ENCODE measurements at regions not wholly inside any gene's neighbourhood (a gene's known extent, or its start where the extent isn't known, plus 50 kb on each side); places are given as distances from the start of the nearest gene placed in this dataset.

DNA sequence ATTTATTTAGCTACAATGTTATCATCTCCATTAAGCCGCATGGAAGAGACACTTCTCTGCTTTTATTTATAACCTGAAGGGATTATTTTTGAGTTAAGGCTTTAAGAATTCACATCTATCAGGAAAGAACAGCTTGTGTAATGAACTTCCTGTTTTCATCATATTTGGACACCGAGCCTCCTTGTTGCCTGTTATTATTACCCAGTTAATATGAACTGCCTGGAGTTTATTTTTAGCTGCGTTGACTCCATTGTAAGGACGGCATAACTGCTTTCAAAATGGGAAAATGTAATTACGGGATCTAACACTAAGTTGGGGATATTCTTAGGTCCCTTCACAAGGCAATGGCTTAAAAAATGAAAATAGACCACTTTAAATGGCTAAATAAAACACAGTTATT lies 89.0 kb upstream of the NR4A3 start:
- no peaks in the 10 kb centered on the region for H3K36me3 Mint-ChIP-seq
- peaks cover 7% of the 10 kb centered on the region for H3K27me3 Mint-ChIP-seq
- H3K27ac Mint-ChIP-seq = no peak overlapping the region
- peaks cover 0 to 3% (median 0%) of the 10 kb centered on the region in 3 donors for H3K9me3 Mint-ChIP-seq
- peaks cover 0 to 4% (median 0%) of the 10 kb centered on the region in 3 donors for H3K4me1 Mint-ChIP-seq
- no peak overlapping the region for H3K4me3 Mint-ChIP-seq

DNA sequence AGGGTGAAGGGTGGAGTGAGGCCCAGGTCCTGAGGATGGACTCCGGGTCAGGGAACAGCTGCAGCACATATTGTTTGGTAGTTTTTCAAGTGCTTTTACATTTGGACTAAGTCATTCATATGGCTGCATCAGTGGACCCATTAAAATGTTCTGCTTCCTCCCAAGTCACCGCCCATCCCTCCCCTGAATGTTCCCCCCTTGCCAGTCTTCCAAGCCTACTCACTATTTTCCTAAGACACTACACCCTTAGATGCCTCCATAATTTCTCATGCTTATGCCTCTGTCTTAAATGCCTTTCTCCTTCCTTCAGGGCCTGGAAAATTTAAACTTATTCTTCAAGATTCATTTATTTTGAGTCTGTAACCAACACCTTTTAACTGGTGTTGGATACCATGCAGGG lies 86.6 kb upstream of the NR4A3 start:
- Mint-ChIP-seq H3K9me3 (peaks cover 0 to 3% (median 0%) of the 10 kb centered on the region in 3 donors), H3K27me3 (peaks cover 7% of the 10 kb centered on the region), H3K27ac (no peak overlapping the region), H3K36me3 (no peaks in the 10 kb centered on the region), H3K4me1 (peaks cover 0 to 4% (median 0%) of the 10 kb centered on the region in 3 donors), H3K4me3 (no peak overlapping the region)

DNA sequence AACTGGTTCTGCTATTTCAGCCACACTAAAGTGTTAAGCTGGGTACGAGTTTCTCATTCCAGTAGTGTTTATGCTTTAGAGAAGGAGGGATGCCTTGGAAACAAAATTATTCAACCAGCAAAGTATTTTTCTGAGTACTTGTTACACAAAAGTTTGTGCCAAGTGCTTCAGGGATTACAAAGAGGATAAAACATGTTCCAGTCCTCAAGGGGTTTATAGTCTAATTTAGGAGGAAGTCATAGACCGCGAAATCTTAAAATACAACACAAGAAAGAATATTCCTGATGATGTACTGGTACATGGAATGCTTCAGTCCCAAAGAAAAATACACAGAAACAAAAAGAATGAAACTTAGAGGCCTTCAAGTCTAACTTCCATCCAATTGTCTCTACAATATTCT lies 85.4 kb upstream of the NR4A3 start:
- Mint-ChIP-seq H3K9me3 (peaks cover 0 to 3% (median 0%) of the 10 kb centered on the region in 3 donors), H3K4me1 (peaks cover 0 to 4% (median 0%) of the 10 kb centered on the region in 3 donors), H3K36me3 (peaks cover 2% of the 10 kb centered on the region), H3K27ac (no peak overlapping the region), H3K4me3 (no peak overlapping the region), H3K27me3 (peaks cover 7% of the 10 kb centered on the region)

DNA sequence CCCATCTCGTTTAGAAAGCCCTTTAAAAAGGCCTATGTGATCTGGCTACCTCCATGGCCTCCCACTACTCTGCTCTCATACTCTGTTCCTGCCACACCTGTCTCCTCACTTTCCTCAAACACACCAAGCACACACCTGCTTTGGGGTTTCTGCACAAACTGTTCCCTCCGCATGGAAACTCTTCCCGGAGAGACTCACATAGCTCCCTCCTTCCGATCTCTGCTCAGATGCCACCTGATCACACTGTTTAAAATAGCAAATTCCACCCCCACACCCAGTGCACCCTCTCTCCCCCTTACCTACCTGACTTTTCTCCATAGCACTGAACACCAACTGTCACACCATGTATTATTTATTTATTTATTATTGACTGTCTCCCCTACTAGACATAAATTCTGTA lies 84.0 kb upstream of the NR4A3 start:
- H3K4me1 Mint-ChIP-seq = peaks cover 0 to 2% (median 0%) of the 10 kb centered on the region in 3 donors
- no peak overlapping the region for H3K4me3 Mint-ChIP-seq
- peaks cover 6% of the 10 kb centered on the region for H3K27me3 Mint-ChIP-seq
- peaks cover 2% of the 10 kb centered on the region for H3K36me3 Mint-ChIP-seq
- H3K9me3 Mint-ChIP-seq = peaks cover 0 to 3% (median 0%) of the 10 kb centered on the region in 3 donors
- H3K27ac Mint-ChIP-seq = no peak overlapping the region

DNA sequence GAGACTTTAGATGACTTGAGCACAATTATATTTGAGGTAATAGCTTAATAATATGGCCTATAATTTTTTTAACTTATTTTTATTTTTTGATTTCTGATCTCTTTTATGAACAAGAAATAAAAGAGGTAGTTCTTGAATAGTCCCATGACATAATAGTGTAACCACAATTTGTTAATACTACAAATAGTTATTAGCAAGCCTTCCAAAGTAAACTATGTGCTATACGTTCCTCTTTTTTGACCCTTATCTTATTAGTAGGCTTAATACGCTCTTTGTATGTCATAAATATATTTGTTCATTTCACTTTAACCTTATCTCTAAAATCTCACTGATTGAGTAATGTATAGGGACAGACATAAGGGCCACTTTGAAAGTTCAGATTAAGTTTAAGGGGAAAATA lies 78.7 kb upstream of the NR4A3 start:
- peaks cover 2% of the 10 kb centered on the region for H3K36me3 Mint-ChIP-seq
- peaks cover 2% of the 10 kb centered on the region for H3K27me3 Mint-ChIP-seq
- H3K27ac Mint-ChIP-seq = no peak overlapping the region
- H3K4me1 Mint-ChIP-seq = peaks cover 0 to 3% (median 0%) of the 10 kb centered on the region in 3 donors
- no peaks in the 10 kb centered on the region for H3K9me3 Mint-ChIP-seq
- no peak overlapping the region for H3K4me3 Mint-ChIP-seq

DNA sequence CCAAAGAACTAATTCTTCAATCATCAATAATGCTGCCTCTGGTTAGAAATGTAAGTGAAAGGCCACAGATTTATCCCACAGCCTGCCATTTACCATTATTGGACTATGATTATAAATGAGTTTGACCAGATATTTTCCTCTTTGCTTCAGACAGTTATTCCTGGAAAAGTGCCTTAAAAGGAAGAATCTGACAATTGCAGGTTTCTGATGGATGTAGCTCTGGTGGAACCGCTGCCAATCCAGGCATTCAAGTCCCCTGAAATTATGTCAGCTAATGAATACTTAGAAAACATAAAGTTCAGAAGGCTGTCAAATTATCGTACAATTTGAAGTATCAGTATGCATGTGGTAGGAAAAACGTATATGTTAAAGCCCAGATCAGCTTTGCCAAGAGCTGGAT lies 78.2 kb upstream of the NR4A3 start:
- H3K27ac Mint-ChIP-seq = no peak overlapping the region
- no peaks in the 10 kb centered on the region for H3K9me3 Mint-ChIP-seq
- H3K4me1 Mint-ChIP-seq = peaks cover 0 to 3% (median 0%) of the 10 kb centered on the region in 3 donors
- H3K36me3 Mint-ChIP-seq = peaks cover 2% of the 10 kb centered on the region
- H3K4me3 Mint-ChIP-seq = no peak overlapping the region
- H3K27me3 Mint-ChIP-seq = peaks cover 2% of the 10 kb centered on the region

DNA sequence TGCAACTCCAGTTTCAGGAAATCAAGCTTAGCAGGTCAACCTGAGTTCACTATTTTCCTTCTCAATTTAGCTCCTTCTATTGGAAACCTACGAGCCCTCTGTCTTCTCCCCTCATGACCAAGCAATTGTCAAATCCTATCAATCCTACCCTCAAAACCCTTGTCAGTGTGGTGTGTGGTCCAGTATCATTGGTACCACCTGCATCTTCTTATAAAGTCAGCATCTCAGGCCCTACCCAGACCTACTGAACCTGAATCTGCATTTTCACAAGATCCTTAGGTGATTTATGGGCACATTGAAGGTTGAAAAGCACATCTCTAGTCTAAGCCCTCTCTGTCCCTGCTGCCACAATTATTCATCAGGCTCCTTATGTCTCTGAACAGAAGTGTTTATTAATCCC lies 77.6 kb upstream of the NR4A3 start:
- Mint-ChIP-seq H3K27me3 (peaks cover 2% of the 10 kb centered on the region), H3K9me3 (no peaks in the 10 kb centered on the region), H3K4me1 (peaks cover 0 to 3% (median 0%) of the 10 kb centered on the region in 3 donors), H3K27ac (no peak overlapping the region), H3K4me3 (no peak overlapping the region), H3K36me3 (peaks cover 2% of the 10 kb centered on the region)

DNA sequence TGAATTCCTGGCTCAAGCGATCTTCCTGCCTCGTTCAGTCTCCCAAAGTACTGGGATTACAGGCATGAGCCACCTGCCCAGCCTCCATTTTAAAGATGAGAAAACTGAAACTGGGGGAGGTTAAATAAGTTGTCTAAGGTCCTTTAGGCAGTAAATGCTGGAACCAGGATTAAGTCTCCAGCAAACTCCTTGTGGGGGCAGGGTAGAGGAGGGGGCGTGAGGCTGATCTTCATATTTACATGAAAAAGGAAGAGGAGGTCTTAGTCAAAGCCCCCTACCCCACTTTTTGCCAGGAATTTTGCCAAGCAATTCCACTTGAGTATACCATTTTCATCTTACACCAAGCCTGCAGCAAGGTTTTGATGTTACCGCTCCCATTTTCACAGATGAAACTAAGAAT lies 76.6 kb upstream of the NR4A3 start:
- Mint-ChIP-seq H3K27me3 (peaks cover 2% of the 10 kb centered on the region), H3K4me1 (peaks cover 0 to 3% (median 0%) of the 10 kb centered on the region in 3 donors), H3K27ac (no peak overlapping the region), H3K36me3 (peaks cover 2% of the 10 kb centered on the region), H3K4me3 (no peak overlapping the region), H3K9me3 (no peaks in the 10 kb centered on the region)

DNA sequence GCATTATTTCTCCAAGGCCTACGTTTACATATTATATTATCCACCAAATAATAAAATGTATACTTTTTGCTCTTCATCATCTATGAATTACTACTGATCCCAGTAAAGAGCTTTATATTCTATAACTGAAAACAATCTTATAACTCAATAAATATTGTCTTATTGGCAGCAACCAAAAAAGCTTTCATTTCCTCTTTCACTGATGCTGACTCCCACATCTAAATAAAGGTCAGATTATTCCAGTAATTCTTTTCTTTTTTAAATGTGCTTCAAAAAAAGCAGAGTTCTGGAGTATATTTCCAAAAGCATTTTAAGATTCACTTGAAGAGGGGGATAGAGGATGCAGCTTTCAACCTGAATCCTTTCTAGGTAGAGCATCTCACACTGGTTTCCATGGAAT lies 75.3 kb upstream of the NR4A3 start:
- Mint-ChIP-seq H3K27me3 (peaks cover 2% of the 10 kb centered on the region), H3K9me3 (no peaks in the 10 kb centered on the region), H3K4me1 (peaks cover 0 to 3% (median 0%) of the 10 kb centered on the region in 3 donors)

DNA sequence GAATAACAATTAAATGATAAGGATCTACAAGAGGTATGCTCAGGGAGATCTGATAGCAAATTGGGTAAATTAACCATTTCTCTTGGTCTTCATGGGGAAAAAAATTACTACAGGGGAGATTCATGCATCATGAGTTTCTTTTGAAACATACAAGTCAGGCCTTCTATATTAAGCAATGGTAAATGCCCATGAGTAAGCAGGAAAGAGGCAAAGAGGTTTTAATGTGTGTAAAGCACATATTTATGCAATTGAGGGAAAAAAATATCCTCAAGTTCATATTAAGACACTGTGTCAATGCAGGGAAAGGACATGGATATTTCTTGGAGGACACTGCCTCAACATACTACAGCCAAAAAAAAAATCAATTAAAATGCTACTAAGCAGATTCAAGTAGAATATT lies 73.4 kb upstream of the NR4A3 start:
- Mint-ChIP-seq H3K9me3 (no peaks in the 10 kb centered on the region), H3K36me3 (peaks cover 3% of the 10 kb centered on the region), H3K4me1 (peaks cover 0 to 4% (median 3%) of the 10 kb centered on the region in 3 donors), H3K27ac (no peak overlapping the region), H3K4me3 (no peak overlapping the region), H3K27me3 (peaks cover 2% of the 10 kb centered on the region)

More for the DNA sequence above, 75.3 kb upstream of the NR4A3 start:
- H3K27ac Mint-ChIP-seq = no peak overlapping the region
- H3K4me3 Mint-ChIP-seq = no peak overlapping the region
- no peaks in the 10 kb centered on the region for H3K36me3 Mint-ChIP-seq

DNA sequence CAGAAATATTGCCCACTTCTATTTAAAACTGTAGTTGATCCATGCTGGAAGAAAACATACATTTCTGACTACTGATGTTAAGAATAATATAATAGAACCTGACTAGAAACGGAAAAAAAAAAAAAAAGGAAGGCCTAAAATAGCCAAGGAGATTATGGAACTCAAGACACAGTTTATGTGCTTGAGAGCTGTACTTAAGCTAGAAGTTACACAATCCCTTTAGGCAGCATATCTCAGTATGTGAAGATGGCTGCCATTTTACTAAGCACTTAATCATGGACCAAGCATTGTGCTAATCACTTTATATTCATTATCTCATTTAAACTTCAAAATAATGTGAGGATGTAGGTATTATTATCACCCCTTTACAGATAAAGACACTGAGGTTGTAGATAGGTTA lies 73.0 kb upstream of the NR4A3 start:
- Mint-ChIP-seq H3K27me3 (peaks cover 2% of the 10 kb centered on the region), H3K27ac (no peak overlapping the region), H3K4me1 (peaks cover 0 to 4% (median 3%) of the 10 kb centered on the region in 3 donors), H3K4me3 (no peak overlapping the region), H3K9me3 (no peaks in the 10 kb centered on the region), H3K36me3 (peaks cover 3% of the 10 kb centered on the region)

DNA sequence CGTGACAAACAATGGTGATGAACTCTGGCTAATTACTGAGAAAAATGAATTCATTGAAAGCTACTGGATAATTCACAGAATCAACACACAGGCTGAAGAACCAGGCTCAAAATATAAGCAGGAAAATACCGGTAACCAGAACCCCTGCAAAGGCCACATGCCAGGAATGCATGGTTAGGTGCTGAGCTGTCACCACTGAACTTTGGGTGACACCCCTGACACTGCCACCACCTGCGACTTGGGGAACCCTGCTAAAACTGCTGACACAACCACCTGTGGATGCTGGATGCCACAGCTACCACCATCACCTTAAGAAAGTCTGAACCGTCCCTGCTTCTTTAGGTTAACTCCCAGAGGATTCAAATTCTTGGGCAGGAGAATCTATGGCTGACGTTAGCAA lies 72.0 kb upstream of the NR4A3 start:
- Mint-ChIP-seq H3K4me3 (no peak overlapping the region), H3K9me3 (no peaks in the 10 kb centered on the region), H3K27me3 (no peaks in the 10 kb centered on the region), H3K27ac (no peak overlapping the region), H3K4me1 (peaks cover 0 to 4% (median 3%) of the 10 kb centered on the region in 3 donors), H3K36me3 (peaks cover 3% of the 10 kb centered on the region)

DNA sequence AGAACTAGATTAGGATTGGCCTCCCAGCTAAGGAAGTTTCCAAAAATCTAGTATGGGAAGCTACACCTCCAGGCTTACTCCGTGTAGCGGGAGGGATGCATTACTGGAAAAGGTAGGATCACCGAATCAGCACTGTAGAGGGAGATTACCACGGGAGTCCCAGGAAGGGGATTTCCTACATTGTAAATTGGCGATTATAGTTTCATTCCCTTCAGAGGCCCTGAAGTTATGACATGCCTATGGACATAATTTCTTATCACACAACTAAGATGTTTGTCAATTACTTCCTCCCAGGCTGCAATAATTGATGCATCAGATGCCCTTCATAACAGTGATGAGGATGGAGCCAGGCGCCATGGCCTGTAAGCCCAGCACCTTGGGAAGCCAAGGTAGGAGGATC lies 71.2 kb upstream of the NR4A3 start:
- H3K27ac Mint-ChIP-seq = no peak overlapping the region

DNA sequence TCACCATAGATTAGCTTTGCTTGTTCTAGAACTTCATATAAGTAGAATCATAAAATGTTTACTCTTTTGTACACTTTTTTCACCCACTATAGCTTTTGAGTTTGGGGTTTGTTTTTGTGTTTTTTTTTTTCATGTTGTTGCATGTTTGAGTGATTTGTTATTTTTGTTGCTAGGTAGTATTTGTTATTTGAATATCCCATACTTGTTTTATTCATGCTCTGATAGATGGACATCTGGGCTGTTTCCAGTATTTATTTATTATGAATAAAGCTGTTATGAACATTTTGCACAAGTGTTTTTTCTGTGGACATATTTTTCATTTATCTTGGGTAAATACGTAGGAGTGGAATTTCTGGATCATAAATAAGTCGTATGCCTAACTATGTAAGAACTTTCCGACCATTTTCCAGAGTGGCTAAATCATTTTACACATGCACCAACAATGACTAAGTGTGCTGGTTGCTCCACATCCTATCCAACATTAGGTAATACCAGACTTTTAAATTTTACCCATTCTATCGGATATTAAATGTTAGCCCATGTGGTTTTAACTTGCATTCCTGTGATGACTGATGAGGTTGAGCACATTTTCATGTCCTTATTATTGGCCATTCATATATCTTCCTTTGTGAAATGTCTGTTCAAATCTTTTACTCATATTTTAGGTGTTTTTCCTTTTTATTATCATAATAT lies 69.1 kb upstream of the NR4A3 start:
- H3K4me3 Mint-ChIP-seq = no peak overlapping the region
- H3K27me3 Mint-ChIP-seq = no peaks in the 10 kb centered on the region
- no peak overlapping the region for H3K27ac Mint-ChIP-seq
- H3K36me3 Mint-ChIP-seq = peaks cover 3% of the 10 kb centered on the region
- H3K4me1 Mint-ChIP-seq = peaks cover 0 to 4% (median 0%) of the 10 kb centered on the region in 3 donors
- H3K9me3 Mint-ChIP-seq = no peaks in the 10 kb centered on the region

More for the DNA sequence above, 71.2 kb upstream of the NR4A3 start:
- Mint-ChIP-seq H3K9me3 (no peaks in the 10 kb centered on the region), H3K27me3 (no peaks in the 10 kb centered on the region), H3K36me3 (peaks cover 3% of the 10 kb centered on the region), H3K4me3 (no peak overlapping the region), H3K4me1 (peaks cover 0 to 4% (median 3%) of the 10 kb centered on the region in 3 donors)

DNA sequence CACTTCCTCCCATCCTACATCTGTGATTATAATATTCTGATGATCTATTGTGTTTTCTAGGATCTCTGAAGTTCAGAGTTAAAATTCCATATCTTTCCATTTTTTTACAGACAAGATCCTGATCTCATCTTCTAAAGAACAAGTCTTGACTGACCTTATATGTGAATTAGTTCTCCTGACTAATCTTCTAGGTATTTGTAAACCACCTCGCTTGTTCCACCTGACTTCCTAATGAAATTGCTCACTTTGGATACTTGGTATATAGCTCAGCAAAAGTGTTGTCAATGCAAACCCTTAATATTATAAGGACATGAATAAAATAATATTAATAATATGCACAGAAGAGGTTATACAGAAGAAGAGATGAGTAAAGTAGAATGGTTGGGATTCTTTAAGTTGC lies 68.2 kb upstream of the NR4A3 start:
- Mint-ChIP-seq H3K36me3 (peaks cover 3% of the 10 kb centered on the region), H3K9me3 (no peaks in the 10 kb centered on the region), H3K4me3 (no peak overlapping the region), H3K27ac (no peak overlapping the region), H3K4me1 (peaks cover 0 to 4% (median 0%) of the 10 kb centered on the region in 3 donors), H3K27me3 (no peaks in the 10 kb centered on the region)

DNA sequence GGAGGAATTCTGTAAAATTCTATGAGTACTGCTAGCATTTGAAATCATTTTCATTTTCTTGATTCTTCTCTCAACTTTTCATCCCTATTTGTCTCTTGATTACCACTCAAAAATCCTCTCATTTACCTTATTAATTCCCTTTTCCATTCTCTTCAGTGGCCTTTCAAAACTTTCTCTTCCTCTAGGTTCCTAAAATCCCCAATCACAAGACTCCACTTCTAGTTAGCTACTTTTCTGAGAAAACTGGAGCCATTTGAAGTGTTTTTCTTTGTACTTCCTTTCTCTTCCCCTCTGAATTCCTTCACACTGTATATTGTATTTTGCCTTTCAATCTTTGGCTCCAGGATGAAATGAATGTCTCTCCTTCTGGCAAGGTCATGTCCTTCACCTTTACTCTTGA lies 61.3 kb upstream of the NR4A3 start:
- Mint-ChIP-seq H3K36me3 (no peaks in the 10 kb centered on the region), H3K27ac (no peak overlapping the region), H3K9me3 (peaks cover 4 to 5% (median 4%) of the 10 kb centered on the region in 3 donors), H3K4me3 (no peak overlapping the region), H3K27me3 (peaks cover 1% of the 10 kb centered on the region), H3K4me1 (peaks cover 0 to 2% (median 0%) of the 10 kb centered on the region in 3 donors)

All from IgD-negative memory B cell (primary cell).